ENCODE measurements at regions not wholly inside any gene's neighbourhood (a gene's known extent, or its start where the extent isn't known, plus 50 kb on each side); places are given as distances from the start of the nearest gene placed in this dataset.

DNA sequence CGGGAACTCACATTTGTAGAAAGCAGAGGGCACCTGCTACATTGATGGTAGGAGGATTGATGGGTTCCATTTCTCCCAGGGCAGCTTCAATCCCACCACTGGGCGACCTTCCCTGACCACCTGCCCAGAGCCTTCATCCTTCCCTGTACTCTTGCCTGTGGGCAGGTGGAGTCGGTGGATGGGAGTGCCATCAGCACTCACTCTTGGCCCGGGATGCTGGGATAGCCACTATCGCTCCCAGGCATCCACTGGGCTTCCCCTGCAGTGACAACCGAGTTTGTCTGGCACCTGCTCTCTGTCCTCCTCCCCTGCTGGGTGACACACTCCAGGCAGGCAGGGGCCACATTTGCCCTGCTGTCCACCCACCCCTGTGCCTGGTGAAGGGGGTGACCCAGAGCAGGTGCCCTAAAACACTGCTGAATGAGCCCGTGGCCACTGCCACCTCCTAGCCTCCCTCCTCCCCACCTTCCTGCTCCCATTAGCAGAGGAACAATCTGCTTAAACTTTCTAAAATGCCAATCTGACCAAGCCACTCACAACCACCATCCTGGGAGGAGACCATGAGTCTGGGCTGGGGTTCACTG is 604.7 kb downstream of the TBC1D22A start:
- no peak overlapping the region for H3K9ac ChIP-seq (ENCODE audit: low read length)
- H4K20me1 ChIP-seq (ENCODE audit: insufficient read depth, low read depth, low read length): no peaks in the 10 kb centered on the region
- H3K4me3 ChIP-seq (ENCODE audit: low read length): no peak overlapping the region
- H3K79me2 ChIP-seq (ENCODE audit: low read length): no peaks in the 10 kb centered on the region
- H3K4me2 ChIP-seq (ENCODE audit: low read depth, low read length, poor library complexity, severe bottlenecking): no peak overlapping the region
- DNase-seq: no peak
- H3K4me1 ChIP-seq (ENCODE audit: low read length): no peaks in the 10 kb centered on the region
- H3K27me3 ChIP-seq (ENCODE audit: low read length): 0 out of 2 replicates have a peak, but pooled peaks cover under 1% of the 10 kb centered on the region
- no peaks in the 10 kb centered on the region for H3K9me2 ChIP-seq (replicated peaks; ENCODE audit: insufficient read depth, low read length)
- H2AFZ ChIP-seq (ENCODE audit: low read length): no peak overlapping the region
- no peak overlapping the region for H3K27ac ChIP-seq (ENCODE audit: low read length)
- H3K9me3 ChIP-seq (ENCODE audit: low read length): peaks cover 3% of the 10 kb centered on the region
- H3K36me3 ChIP-seq (ENCODE audit: insufficient read depth, low read length): peaks cover 2% of the 10 kb centered on the region; the same call in 1 of the 2 replicates

DNA sequence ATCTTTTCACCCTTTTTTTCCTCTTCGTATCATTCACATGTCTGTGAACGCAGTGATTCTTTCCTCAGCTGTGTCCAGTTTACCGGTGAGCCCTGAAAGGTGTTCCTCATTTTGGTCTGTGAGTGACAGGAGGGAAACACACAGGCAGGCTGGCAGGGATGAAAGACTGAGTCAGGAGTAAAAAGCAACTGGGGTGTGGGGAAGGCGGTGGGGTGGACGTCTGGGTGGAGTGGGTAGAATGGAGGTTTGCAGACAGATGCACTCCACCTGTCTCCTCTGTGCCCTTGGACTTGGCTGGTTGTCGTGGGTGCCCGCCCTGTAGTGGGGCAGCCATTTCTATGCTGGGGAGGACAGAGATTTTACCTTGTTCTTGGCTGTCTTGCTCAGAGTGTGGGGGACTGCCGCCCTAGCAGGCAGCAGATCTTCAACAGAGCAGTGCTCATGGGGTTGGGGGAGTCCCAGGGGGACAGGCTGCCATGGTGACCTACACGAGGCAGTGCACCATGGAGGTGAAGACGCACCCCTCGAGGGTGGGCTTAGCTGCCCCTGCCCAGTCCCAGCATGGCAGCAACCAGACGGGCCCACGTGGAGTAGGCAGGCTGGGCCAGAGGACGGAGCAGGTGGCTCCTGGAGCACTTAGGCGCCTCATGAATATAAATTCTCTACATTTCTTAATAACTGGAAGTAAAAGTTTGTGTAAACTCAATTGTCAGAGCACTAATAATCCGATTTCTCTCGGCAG is 603.7 kb downstream of the TBC1D22A start:
- Histone ChIP-seq H3K36me3 (ENCODE audit: insufficient read depth, low read length) (peaks cover 2% of the 10 kb centered on the region; the same call in 1 of the 2 replicates), H3K4me2 (ENCODE audit: low read depth, low read length, poor library complexity, severe bottlenecking) (no peak overlapping the region), H3K79me2 (ENCODE audit: low read length) (no peaks in the 10 kb centered on the region), H3K9me2 (replicated peaks; ENCODE audit: insufficient read depth, low read length) (no peaks in the 10 kb centered on the region), H3K4me1 (ENCODE audit: low read length) (no peaks in the 10 kb centered on the region), H3K27me3 (ENCODE audit: low read length) (0 out of 2 replicates have a peak, but pooled peaks cover 3% of the 10 kb centered on the region), H2AFZ (ENCODE audit: low read length) (no peak overlapping the region), H3K9me3 (ENCODE audit: low read length) (peaks cover 6% of the 10 kb centered on the region), H3K4me3 (ENCODE audit: low read length) (no peak overlapping the region), H3K9ac (ENCODE audit: low read length) (no peak overlapping the region), H4K20me1 (ENCODE audit: insufficient read depth, low read depth, low read length) (no peaks in the 10 kb centered on the region), H3K27ac (ENCODE audit: low read length) (no peak overlapping the region)
- no peak for DNase-seq

DNA sequence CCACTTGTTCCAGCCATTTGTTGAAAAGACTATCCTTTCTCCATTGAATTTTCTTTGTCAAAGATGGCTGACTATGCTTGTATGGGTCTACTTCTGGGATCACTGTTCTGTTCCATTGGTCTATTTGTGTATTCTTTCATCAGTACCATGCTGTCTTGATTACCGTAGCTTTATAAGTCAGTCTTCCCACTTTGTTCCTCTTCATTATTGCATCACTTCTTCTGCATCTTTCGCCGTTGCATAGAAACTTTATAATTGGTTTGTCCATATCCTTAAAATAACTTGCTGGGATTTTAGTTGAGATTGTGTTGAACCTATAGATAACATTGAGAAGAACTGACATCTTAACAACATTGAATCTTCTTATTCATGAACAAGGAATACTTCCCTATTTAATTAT is 598.8 kb downstream of the TBC1D22A start:
- H3K4me3 ChIP-seq (ENCODE audit: low read length): no peak overlapping the region
- no peaks in the 10 kb centered on the region for H3K4me1 ChIP-seq (ENCODE audit: low read length)
- no peak overlapping the region for H3K9ac ChIP-seq (ENCODE audit: low read length)
- peaks cover 6% of the 10 kb centered on the region for H3K9me3 ChIP-seq (ENCODE audit: low read length)
- no peak overlapping the region for H3K4me2 ChIP-seq (ENCODE audit: low read depth, low read length, poor library complexity, severe bottlenecking)
- H3K27ac ChIP-seq (ENCODE audit: low read length): no peak overlapping the region
- no peak for DNase-seq
- peaks cover 2% of the 10 kb centered on the region; the same call in 1 of the 2 replicates for H3K36me3 ChIP-seq (ENCODE audit: insufficient read depth, low read length)
- no peaks in the 10 kb centered on the region for H3K9me2 ChIP-seq (replicated peaks; ENCODE audit: insufficient read depth, low read length)
- H4K20me1 ChIP-seq (ENCODE audit: insufficient read depth, low read depth, low read length): no peaks in the 10 kb centered on the region
- H3K27me3 ChIP-seq (ENCODE audit: low read length): 0 out of 2 replicates have a peak, but pooled peaks cover 3% of the 10 kb centered on the region
- H2AFZ ChIP-seq (ENCODE audit: low read length): no peak overlapping the region
- H3K79me2 ChIP-seq (ENCODE audit: low read length): no peaks in the 10 kb centered on the region

DNA sequence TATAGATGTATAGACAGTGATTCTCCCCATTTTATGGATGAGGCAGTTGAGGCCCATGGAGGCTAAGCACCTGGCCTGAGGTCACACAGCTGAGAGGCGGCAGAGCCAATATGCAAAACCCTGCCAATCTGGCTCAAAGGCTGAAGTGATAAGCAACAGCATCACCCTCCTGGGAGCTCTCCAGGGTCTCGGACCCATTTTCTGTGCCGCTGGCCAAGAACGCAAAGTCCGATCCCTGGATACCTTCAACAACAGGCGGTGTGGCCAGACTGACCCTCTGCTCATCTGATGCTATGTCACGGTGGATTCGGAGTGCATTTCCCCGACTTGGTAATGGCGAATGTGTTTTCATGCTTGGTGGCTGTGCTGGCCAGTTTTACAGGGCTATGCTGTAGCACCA is 595.0 kb downstream of the TBC1D22A start:
- DNase-seq: no peak
- H3K79me2 ChIP-seq (ENCODE audit: low read length): no peaks in the 10 kb centered on the region
- no peaks in the 10 kb centered on the region for H3K4me1 ChIP-seq (ENCODE audit: low read length)
- H3K27ac ChIP-seq (ENCODE audit: low read length): no peak overlapping the region
- 0 out of 2 replicates have a peak, but pooled peaks cover 3% of the 10 kb centered on the region for H3K27me3 ChIP-seq (ENCODE audit: low read length)
- H4K20me1 ChIP-seq (ENCODE audit: insufficient read depth, low read depth, low read length): no peaks in the 10 kb centered on the region
- no peak overlapping the region for H3K4me3 ChIP-seq (ENCODE audit: low read length)
- H2AFZ ChIP-seq (ENCODE audit: low read length): no peak overlapping the region
- no peak overlapping the region for H3K9ac ChIP-seq (ENCODE audit: low read length)
- H3K9me3 ChIP-seq (ENCODE audit: low read length): peaks cover 3% of the 10 kb centered on the region
- no peaks in the 10 kb centered on the region for H3K9me2 ChIP-seq (replicated peaks; ENCODE audit: insufficient read depth, low read length)
- no peaks in the 10 kb centered on the region for H3K36me3 ChIP-seq (ENCODE audit: insufficient read depth, low read length)
- no peak overlapping the region for H3K4me2 ChIP-seq (ENCODE audit: low read depth, low read length, poor library complexity, severe bottlenecking)

DNA sequence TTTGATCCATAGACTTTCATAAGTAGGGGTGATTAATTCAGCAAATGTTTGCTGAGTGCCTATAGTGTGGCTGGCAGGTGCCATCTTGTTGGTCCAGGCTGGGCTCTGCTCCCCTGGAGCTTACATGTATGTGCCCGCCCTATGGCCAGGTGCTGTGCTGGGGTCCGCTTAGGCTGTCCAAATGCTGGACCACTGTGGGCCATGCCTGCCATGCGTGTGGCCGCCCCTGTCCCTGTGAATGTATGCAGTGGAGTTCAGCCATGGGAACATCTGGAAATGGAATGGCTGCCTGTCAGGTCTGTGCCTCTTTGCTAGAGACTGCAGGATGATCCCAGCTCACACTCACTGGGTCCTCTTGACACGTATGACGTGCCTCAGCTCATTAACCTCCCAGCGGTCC is 594.6 kb downstream of the TBC1D22A start:
- Histone ChIP-seq H3K36me3 (ENCODE audit: insufficient read depth, low read length) (no peaks in the 10 kb centered on the region), H3K27ac (ENCODE audit: low read length) (no peak overlapping the region), H4K20me1 (ENCODE audit: insufficient read depth, low read depth, low read length) (no peaks in the 10 kb centered on the region), H3K4me2 (ENCODE audit: low read depth, low read length, poor library complexity, severe bottlenecking) (no peak overlapping the region), H3K9me2 (replicated peaks; ENCODE audit: insufficient read depth, low read length) (no peaks in the 10 kb centered on the region), H2AFZ (ENCODE audit: low read length) (no peak overlapping the region), H3K27me3 (ENCODE audit: low read length) (0 out of 2 replicates have a peak, but pooled peaks cover 2% of the 10 kb centered on the region), H3K9me3 (ENCODE audit: low read length) (peaks cover under 1% of the 10 kb centered on the region), H3K79me2 (ENCODE audit: low read length) (no peaks in the 10 kb centered on the region), H3K4me3 (ENCODE audit: low read length) (no peak overlapping the region), H3K9ac (ENCODE audit: low read length) (no peak overlapping the region), H3K4me1 (ENCODE audit: low read length) (no peaks in the 10 kb centered on the region)
- DNase-seq: no peak

DNA sequence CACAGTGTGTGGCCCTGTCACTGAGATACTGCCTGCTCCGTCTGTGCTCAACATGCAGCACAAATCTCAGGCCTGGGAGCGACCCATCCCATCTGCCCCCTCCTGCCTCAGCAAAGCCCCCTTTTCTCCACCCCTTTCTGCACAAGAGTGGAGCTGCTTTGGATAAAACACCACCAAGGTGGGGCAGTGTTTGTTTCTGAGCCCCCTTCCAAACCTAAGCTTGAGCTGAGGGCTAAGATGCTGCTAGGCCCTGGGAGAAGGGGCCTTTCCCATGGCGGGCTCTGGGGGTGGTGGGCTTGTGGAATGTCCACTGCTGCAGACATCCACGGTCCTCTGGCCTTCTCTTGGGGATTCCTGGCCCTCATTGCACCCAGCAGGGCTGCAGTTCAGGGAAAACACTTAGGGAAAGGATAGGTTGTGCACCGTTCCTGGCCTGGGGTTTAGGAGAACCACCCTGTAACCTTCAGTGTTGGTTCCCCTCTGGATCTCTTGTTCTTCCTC is 594.1 kb downstream of the TBC1D22A start:
- H3K4me2 ChIP-seq (ENCODE audit: low read depth, low read length, poor library complexity, severe bottlenecking): no peak overlapping the region
- no peaks in the 10 kb centered on the region for H3K27me3 ChIP-seq (ENCODE audit: low read length)
- no peaks in the 10 kb centered on the region for H3K9me3 ChIP-seq (ENCODE audit: low read length)
- H3K4me1 ChIP-seq (ENCODE audit: low read length): no peaks in the 10 kb centered on the region
- no peaks in the 10 kb centered on the region for H3K36me3 ChIP-seq (ENCODE audit: insufficient read depth, low read length)
- H4K20me1 ChIP-seq (ENCODE audit: insufficient read depth, low read depth, low read length): no peaks in the 10 kb centered on the region
- DNase-seq: no peak
- H3K9ac ChIP-seq (ENCODE audit: low read length): no peak overlapping the region
- H3K4me3 ChIP-seq (ENCODE audit: low read length): no peak overlapping the region
- H3K9me2 ChIP-seq (replicated peaks; ENCODE audit: insufficient read depth, low read length): no peaks in the 10 kb centered on the region
- no peaks in the 10 kb centered on the region for H3K79me2 ChIP-seq (ENCODE audit: low read length)
- no peak overlapping the region for H3K27ac ChIP-seq (ENCODE audit: low read length)
- no peak overlapping the region for H2AFZ ChIP-seq (ENCODE audit: low read length)

DNA sequence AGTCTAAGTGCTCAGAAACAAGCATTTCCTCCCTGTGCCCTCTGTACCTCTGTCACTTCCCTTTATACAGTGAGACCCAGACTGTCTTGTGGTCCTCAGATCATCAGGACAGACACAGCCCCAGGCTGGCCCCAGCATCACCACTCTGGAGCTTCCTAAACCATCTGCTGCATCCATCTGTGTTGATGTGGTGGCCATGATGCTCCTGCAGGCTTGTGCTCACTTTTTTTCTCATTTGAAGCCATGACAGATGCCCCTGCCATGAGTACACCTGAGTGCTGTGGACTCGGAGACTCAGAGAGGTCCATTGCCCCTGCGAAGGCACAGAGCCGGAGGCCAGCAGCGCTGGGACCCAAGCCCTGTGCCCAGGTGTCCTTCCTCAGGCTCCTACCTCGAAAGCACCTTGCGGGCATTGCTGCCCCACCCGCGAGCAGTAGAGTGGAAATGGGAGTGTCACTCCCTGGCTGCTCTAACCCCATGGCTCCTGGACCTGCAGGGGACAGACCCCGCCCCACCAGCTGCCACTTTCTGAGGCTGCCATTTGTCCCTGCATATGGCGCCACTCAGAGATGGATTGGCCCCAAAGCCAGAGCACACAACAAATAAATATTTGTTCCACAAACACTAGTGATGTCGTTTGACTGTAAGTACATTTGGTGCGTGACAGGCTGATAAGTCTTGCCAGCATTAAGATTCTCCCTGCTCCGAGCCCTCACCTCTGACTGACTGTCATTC is 593.5 kb downstream of the TBC1D22A start:
- no peak overlapping the region for H3K4me2 ChIP-seq (ENCODE audit: low read depth, low read length, poor library complexity, severe bottlenecking)
- no peak overlapping the region for H3K27ac ChIP-seq (ENCODE audit: low read length)
- H3K9me3 ChIP-seq (ENCODE audit: low read length): no peaks in the 10 kb centered on the region
- no peaks in the 10 kb centered on the region for H4K20me1 ChIP-seq (ENCODE audit: insufficient read depth, low read depth, low read length)
- no peaks in the 10 kb centered on the region for H3K36me3 ChIP-seq (ENCODE audit: insufficient read depth, low read length)
- no peak overlapping the region for H2AFZ ChIP-seq (ENCODE audit: low read length)
- no peak overlapping the region for H3K4me3 ChIP-seq (ENCODE audit: low read length)
- H3K9ac ChIP-seq (ENCODE audit: low read length): no peak overlapping the region
- DNase-seq: no peak
- no peaks in the 10 kb centered on the region for H3K27me3 ChIP-seq (ENCODE audit: low read length)
- no peaks in the 10 kb centered on the region for H3K9me2 ChIP-seq (replicated peaks; ENCODE audit: insufficient read depth, low read length)
- H3K79me2 ChIP-seq (ENCODE audit: low read length): no peaks in the 10 kb centered on the region
- no peaks in the 10 kb centered on the region for H3K4me1 ChIP-seq (ENCODE audit: low read length)

DNA sequence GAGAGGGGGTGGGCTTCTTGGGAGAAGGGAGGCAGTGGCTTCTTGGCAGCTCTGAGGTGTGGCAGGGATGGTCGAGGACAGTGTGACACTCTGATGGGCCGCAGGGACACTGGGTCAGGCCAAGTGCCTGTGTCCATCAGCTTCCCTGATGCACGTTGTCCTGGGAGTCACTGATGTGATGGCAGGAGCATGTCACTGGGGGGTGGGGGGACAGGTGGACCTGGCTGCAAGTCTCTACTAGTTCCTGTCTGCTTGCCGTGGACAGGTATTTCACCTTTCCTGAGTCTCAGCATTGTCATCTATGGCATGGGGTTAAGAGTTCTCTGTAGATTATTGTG is 592.9 kb downstream of the TBC1D22A start:
- no peak for DNase-seq
- Histone ChIP-seq H3K27ac (ENCODE audit: low read length) (no peak overlapping the region), H3K4me2 (ENCODE audit: low read depth, low read length, poor library complexity, severe bottlenecking) (no peak overlapping the region), H4K20me1 (ENCODE audit: insufficient read depth, low read depth, low read length) (no peaks in the 10 kb centered on the region), H3K4me1 (ENCODE audit: low read length) (no peaks in the 10 kb centered on the region), H3K9me3 (ENCODE audit: low read length) (no peaks in the 10 kb centered on the region), H3K4me3 (ENCODE audit: low read length) (no peak overlapping the region), H3K9ac (ENCODE audit: low read length) (no peak overlapping the region), H2AFZ (ENCODE audit: low read length) (no peak overlapping the region), H3K9me2 (replicated peaks; ENCODE audit: insufficient read depth, low read length) (no peaks in the 10 kb centered on the region), H3K36me3 (ENCODE audit: insufficient read depth, low read length) (no peaks in the 10 kb centered on the region), H3K79me2 (ENCODE audit: low read length) (no peaks in the 10 kb centered on the region), H3K27me3 (ENCODE audit: low read length) (no peaks in the 10 kb centered on the region)

Data from Karpas-422 (cell line).